ENCODE measurements at regions not wholly inside any gene's neighbourhood (a gene's known extent, or its start where the extent isn't known, plus 50 kb on each side); places are given as distances from the start of the nearest gene placed in this dataset.

GRCh38 chr6:8645212-8645611 is 209.9 kb upstream of the SLC35B3 start:
- TF ChIP-seq CTCF (IDR thresholded peaks at IDR 0.05; ENCODE audit: control extremely low read depth, extremely low read depth), result no peak
- DNase-seq (no peak), ATAC-seq (ENCODE audit: insufficient read depth, low FRiP score) (no peak)
- no peaks in the 10 kb centered on the region for H3K27me3 ChIP-seq (ENCODE audit: control insufficient read depth in 3 of 3, insufficient read depth in 3 of 3, low read length in 2 of 3)
- 85 to 94% methylated on average over 3 of the region's 3 CpGs for WGBS, 2 donors
- H3K4me3 ChIP-seq, result no peak overlapping the region
- no peak overlapping the region for H3K27ac ChIP-seq (ENCODE audit: low read depth in 1 of 2, low read length in 1 of 2)
- no peak overlapping the region for H3K9ac ChIP-seq (ENCODE audit: insufficient read depth in 1 of 2, low read length in 2 of 2)
- H3K4me1 ChIP-seq (ENCODE audit: control insufficient read depth in 5 of 5, insufficient read depth in 5 of 5, low read length in 5 of 5), result no peaks in the 10 kb centered on the region
- H3K36me3 ChIP-seq (ENCODE audit: control insufficient read depth in 4 of 4, insufficient read depth in 4 of 4, low read length in 4 of 4), result peaks cover 0 to 3% (median 0%) of the 10 kb centered on the region in 4 donors
- H3K9me3 ChIP-seq (ENCODE audit: control insufficient read depth in 4 of 4, insufficient read depth in 3 of 4, low read length in 3 of 4), result no peaks in the 10 kb centered on the region

GRCh38 chr6:8644306-8644705 is 209.0 kb upstream of the SLC35B3 start:
- TF ChIP-seq CTCF (IDR thresholded peaks at IDR 0.05; ENCODE audit: control extremely low read depth, extremely low read depth), result no peak
- no peak overlapping the region for H3K9ac ChIP-seq (ENCODE audit: insufficient read depth in 1 of 2, low read length in 2 of 2)
- DNase-seq (no peak), ATAC-seq (ENCODE audit: insufficient read depth, low FRiP score) (no peak)
- H3K4me3 ChIP-seq, result no peak overlapping the region
- no peak overlapping the region for H3K27ac ChIP-seq (ENCODE audit: low read depth in 1 of 2, low read length in 1 of 2)
- H3K36me3 ChIP-seq (ENCODE audit: control insufficient read depth in 4 of 4, insufficient read depth in 4 of 4, low read length in 4 of 4), result peaks cover 0 to 3% (median 0%) of the 10 kb centered on the region in 4 donors
- H3K4me1 ChIP-seq (ENCODE audit: control insufficient read depth in 5 of 5, insufficient read depth in 5 of 5, low read length in 5 of 5), result no peaks in the 10 kb centered on the region
- WGBS, 2 donors, result 91 to 97% methylated on average over 6 of the region's 6 CpGs
- H3K27me3 ChIP-seq (ENCODE audit: control insufficient read depth in 3 of 3, insufficient read depth in 3 of 3, low read length in 2 of 3), result no peaks in the 10 kb centered on the region
- H3K9me3 ChIP-seq (ENCODE audit: control insufficient read depth in 4 of 4, insufficient read depth in 3 of 4, low read length in 3 of 4), result peaks cover 0 to 2% (median 0%) of the 10 kb centered on the region in 4 donors

- ATAC-seq (ENCODE audit: insufficient read depth, low FRiP score) (no peak), DNase-seq (no peak)
- 62 to 75% methylated on average over 5 of the region's 5 CpGs for WGBS, 2 donors
- H3K4me1 ChIP-seq (ENCODE audit: control insufficient read depth in 5 of 5, insufficient read depth in 5 of 5, low read length in 5 of 5), result no peaks in the 10 kb centered on the region
- TF ChIP-seq CTCF (IDR thresholded peaks at IDR 0.05; ENCODE audit: control extremely low read depth, extremely low read depth), result no peak
- no peaks in the 10 kb centered on the region for H3K36me3 ChIP-seq (ENCODE audit: control insufficient read depth in 4 of 4, insufficient read depth in 4 of 4, low read length in 4 of 4)
- no peaks in the 10 kb centered on the region for H3K27me3 ChIP-seq (ENCODE audit: control insufficient read depth in 3 of 3, insufficient read depth in 3 of 3, low read length in 2 of 3)
- H3K9me3 ChIP-seq (ENCODE audit: control insufficient read depth in 4 of 4, insufficient read depth in 3 of 4, low read length in 3 of 4), result peaks cover 0 to 2% (median 0%) of the 10 kb centered on the region in 4 donors
- no peak overlapping the region for H3K4me3 ChIP-seq
- H3K27ac ChIP-seq (ENCODE audit: low read depth in 1 of 2, low read length in 1 of 2), result no peak overlapping the region
- no peak overlapping the region for H3K9ac ChIP-seq (ENCODE audit: insufficient read depth in 1 of 2, low read length in 2 of 2)
These were observed 207.5 kb upstream of the SLC35B3 start for GRCh38 chr6:8642854-8643253.

GRCh38 chr6:8642131-8642530 is 206.8 kb upstream of the SLC35B3 start:
- H3K9ac ChIP-seq (ENCODE audit: insufficient read depth in 1 of 2, low read length in 2 of 2), result no peak overlapping the region
- no peaks in the 10 kb centered on the region for H3K4me1 ChIP-seq (ENCODE audit: control insufficient read depth in 5 of 5, insufficient read depth in 5 of 5, low read length in 5 of 5)
- no peak overlapping the region for H3K4me3 ChIP-seq
- no peaks in the 10 kb centered on the region for H3K36me3 ChIP-seq (ENCODE audit: control insufficient read depth in 4 of 4, insufficient read depth in 4 of 4, low read length in 4 of 4)
- no peak overlapping the region for H3K27ac ChIP-seq (ENCODE audit: low read depth in 1 of 2, low read length in 1 of 2)
- peaks cover 0 to 2% (median 0%) of the 10 kb centered on the region in 4 donors for H3K9me3 ChIP-seq (ENCODE audit: control insufficient read depth in 4 of 4, insufficient read depth in 3 of 4, low read length in 3 of 4)
- ATAC-seq (ENCODE audit: insufficient read depth, low FRiP score) (no peak), DNase-seq (peak in 1 of 3 donors; percentile 21)
- WGBS, 2 donors, result 52 to 71% methylated on average over 3 of the region's 3 CpGs
- no peak for TF ChIP-seq CTCF (IDR thresholded peaks at IDR 0.05; ENCODE audit: control extremely low read depth, extremely low read depth)
- H3K27me3 ChIP-seq (ENCODE audit: control insufficient read depth in 3 of 3, insufficient read depth in 3 of 3, low read length in 2 of 3), result no peaks in the 10 kb centered on the region
